Neural crest cell (in vitro differentiated cells): ENCODE measurements at regions not wholly inside any gene's neighbourhood (a gene's known extent, or its start where the extent isn't known, plus 50 kb on each side); places are given as distances from the start of the nearest gene placed in this dataset.

Experiments used
- DNase-seq: peaks from one replicate; pipeline ENCODE4 v3.0.0; 2021; ENCODE audit warnings: low read depth, mixed read lengths, low spot score
- H3K27ac Mint-ChIP-seq: one replicate; pipeline ENCODE4 v1.8.0; 2021; ENCODE audit warnings: mild to moderate bottlenecking, mixed read lengths; ENCODE audit not compliant: unreplicated experiment
- H3K27me3 Mint-ChIP-seq: 2 replicates; pipeline ENCODE4 v1.8.0; 2021; ENCODE audit warnings: low read depth, mild to moderate bottlenecking, mixed read lengths
- H3K36me3 Mint-ChIP-seq: 2 replicates; pipeline ENCODE4 v1.8.0; 2021; ENCODE audit warnings: low read depth, mild to moderate bottlenecking, mixed read lengths
- H3K4me1 Mint-ChIP-seq: 2 replicates; pipeline ENCODE4 v1.8.0; 2021; ENCODE audit warnings: mixed read lengths
- H3K4me3 Mint-ChIP-seq: one replicate; pipeline ENCODE4 v1.8.0; 2021; ENCODE audit warnings: mild to moderate bottlenecking, mixed read lengths
- H3K9me3 Mint-ChIP-seq: 2 replicates; pipeline ENCODE4 v1.8.0; 2021; ENCODE audit warnings: mixed read lengths
- CTCF ChIP-seq: fragments of 200-600 bp; sonication (generic); conservative IDR thresholded peaks from 2 replicates; pipeline ENCODE4 v1.5.0; 2021; ENCODE audit warnings: antibody characterized with exemption, mild to moderate bottlenecking

- no peaks in the 10 kb centered on the region for H3K4me1 Mint-ChIP-seq
- no peak overlapping the region for H3K27ac Mint-ChIP-seq
- no peaks in the 10 kb centered on the region for H3K9me3 Mint-ChIP-seq
- H3K27me3 Mint-ChIP-seq: no peaks in the 10 kb centered on the region
- no peak overlapping the region for H3K4me3 Mint-ChIP-seq
- no peaks in the 10 kb centered on the region for H3K36me3 Mint-ChIP-seq
- no peak for TF ChIP-seq CTCF
- DNase-seq: no peak
Observed at GRCh38 chr12:13463189-13463588, 266.7 kb downstream of the EMP1 start.

- no peak for TF ChIP-seq CTCF
- Mint-ChIP-seq H3K4me3 (no peak overlapping the region), H3K9me3 (no peaks in the 10 kb centered on the region), H3K27me3 (no peaks in the 10 kb centered on the region), H3K36me3 (no peaks in the 10 kb centered on the region), H3K4me1 (no peaks in the 10 kb centered on the region), H3K27ac (no peak overlapping the region)
- no peak for DNase-seq
Observed at GRCh38 chr12:13462450-13462849, 265.9 kb downstream of the EMP1 start.

- no peaks in the 10 kb centered on the region for H3K4me1 Mint-ChIP-seq
- DNase-seq: no peak
- no peak overlapping the region for H3K4me3 Mint-ChIP-seq
- no peak for TF ChIP-seq CTCF
- H3K27me3 Mint-ChIP-seq: no peaks in the 10 kb centered on the region
- H3K36me3 Mint-ChIP-seq: no peaks in the 10 kb centered on the region
- H3K27ac Mint-ChIP-seq: no peak overlapping the region
- no peaks in the 10 kb centered on the region for H3K9me3 Mint-ChIP-seq
Observed at GRCh38 chr12:13455778-13456144, 259.2 kb downstream of the EMP1 start.

- Mint-ChIP-seq H3K36me3 (no peaks in the 10 kb centered on the region), H3K9me3 (no peaks in the 10 kb centered on the region), H3K4me1 (no peaks in the 10 kb centered on the region), H3K4me3 (no peak overlapping the region), H3K27ac (no peak overlapping the region), H3K27me3 (no peaks in the 10 kb centered on the region)
- no peak for TF ChIP-seq CTCF
- DNase-seq: no peak
Observed at GRCh38 chr12:13454991-13455777, 258.7 kb downstream of the EMP1 start.

- no peaks in the 10 kb centered on the region for H3K27me3 Mint-ChIP-seq
- H3K9me3 Mint-ChIP-seq: no peaks in the 10 kb centered on the region
- no peaks in the 10 kb centered on the region for H3K36me3 Mint-ChIP-seq
- TF ChIP-seq CTCF: no peak
- no peak overlapping the region for H3K4me3 Mint-ChIP-seq
- no peaks in the 10 kb centered on the region for H3K4me1 Mint-ChIP-seq
- H3K27ac Mint-ChIP-seq: no peak overlapping the region
- DNase-seq: no peak
Observed at GRCh38 chr12:13452955-13453570, 256.5 kb downstream of the EMP1 start.
